ENCODE measurements at regions not wholly inside any gene's neighbourhood (a gene's known extent, or its start where the extent isn't known, plus 50 kb on each side); places are given as distances from the start of the nearest gene placed in this dataset.

DNA sequence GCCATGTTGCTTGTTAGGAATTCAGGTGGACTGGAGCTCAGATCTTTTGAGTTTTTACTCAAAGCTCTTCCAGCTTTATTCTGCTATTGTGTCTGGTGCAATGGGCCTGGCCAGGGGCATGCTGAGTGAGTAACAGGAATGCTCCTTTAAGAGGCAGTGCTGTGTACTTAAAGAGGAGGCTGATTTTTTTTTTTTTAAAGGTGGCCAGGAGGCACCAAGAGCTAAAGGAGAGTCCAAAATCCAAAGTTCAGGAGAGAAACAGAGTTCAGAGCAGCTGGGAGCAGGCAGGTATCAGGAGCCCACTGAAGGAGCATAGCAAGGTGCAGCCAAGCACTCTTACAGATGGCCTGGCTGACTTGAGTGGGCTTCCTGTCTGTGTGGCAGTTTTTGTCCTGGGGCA lies 178.7 kb downstream of the FMR1NB start:
- ATAC-seq (no peak), DNase-seq (no peak)
- Histone ChIP-seq H3K4me1 (no peaks in the 10 kb centered on the region), H3K36me3 (no peaks in the 10 kb centered on the region), H3K9me3 (no peaks in the 10 kb centered on the region), H3K27me3 (no peaks in the 10 kb centered on the region), H3K4me3 (no peak overlapping the region), H3K27ac (no peak overlapping the region)
- intact Hi-C loops (cut with DNase I) = no loop called here
- no peak for TF ChIP-seq POLR2A (IDR thresholded peaks at IDR 0.05)
- TF ChIP-seq, protein P1, sequence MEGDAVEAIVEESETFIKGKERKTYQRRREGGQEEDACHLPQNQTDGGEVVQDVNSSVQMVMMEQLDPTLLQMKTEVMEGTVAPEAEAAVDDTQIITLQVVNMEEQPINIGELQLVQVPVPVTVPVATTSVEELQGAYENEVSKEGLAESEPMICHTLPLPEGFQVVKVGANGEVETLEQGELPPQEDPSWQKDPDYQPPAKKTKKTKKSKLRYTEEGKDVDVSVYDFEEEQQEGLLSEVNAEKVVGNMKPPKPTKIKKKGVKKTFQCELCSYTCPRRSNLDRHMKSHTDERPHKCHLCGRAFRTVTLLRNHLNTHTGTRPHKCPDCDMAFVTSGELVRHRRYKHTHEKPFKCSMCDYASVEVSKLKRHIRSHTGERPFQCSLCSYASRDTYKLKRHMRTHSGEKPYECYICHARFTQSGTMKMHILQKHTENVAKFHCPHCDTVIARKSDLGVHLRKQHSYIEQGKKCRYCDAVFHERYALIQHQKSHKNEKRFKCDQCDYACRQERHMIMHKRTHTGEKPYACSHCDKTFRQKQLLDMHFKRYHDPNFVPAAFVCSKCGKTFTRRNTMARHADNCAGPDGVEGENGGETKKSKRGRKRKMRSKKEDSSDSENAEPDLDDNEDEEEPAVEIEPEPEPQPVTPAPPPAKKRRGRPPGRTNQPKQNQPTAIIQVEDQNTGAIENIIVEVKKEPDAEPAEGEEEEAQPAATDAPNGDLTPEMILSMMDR (IDR thresholded peaks at IDR 0.05) = no peak

DNA sequence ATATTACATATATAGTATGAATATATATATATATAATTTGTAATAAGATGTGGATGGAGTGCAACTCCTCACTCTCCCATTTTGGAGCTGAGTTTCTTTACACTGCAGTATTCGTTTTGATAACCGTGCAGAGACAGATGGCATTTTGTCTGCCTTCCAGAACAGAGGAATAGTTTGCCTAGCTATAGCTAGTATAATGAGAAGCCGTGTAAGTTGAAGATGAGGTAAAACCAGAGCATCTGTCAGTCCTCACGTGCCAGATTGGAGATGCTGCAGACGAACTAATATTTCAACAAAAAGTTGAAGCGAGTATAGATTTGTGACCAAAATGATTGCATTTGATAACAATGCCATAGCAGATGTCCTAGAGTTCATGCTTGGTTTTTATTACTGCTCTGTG lies 180.6 kb downstream of the FMR1NB start:
- intact Hi-C loops (cut with DNase I) = no loop called here
- DNase-seq = no peak
- Histone ChIP-seq H3K27ac (no peak overlapping the region), H3K9me3 (no peaks in the 10 kb centered on the region), H3K4me3 (no peak overlapping the region), H3K4me1 (no peaks in the 10 kb centered on the region), H3K36me3 (no peaks in the 10 kb centered on the region), H3K27me3 (no peaks in the 10 kb centered on the region)
- TF ChIP-seq POLR2A (IDR thresholded peaks at IDR 0.05) = no peak
- TF ChIP-seq, protein P1 (IDR thresholded peaks at IDR 0.05) = no peak
- ATAC-seq = no peak
- WGBS (ENCODE audit: insufficient coverage, low coverage, low lambda C conversion rate, missing lambda C conversion rate) = 41% methylated on average over 6 of the region's 6 CpGs

GRCh38 chrX:148185631-148186030 lies 204.5 kb downstream of the FMR1NB start:
- intact Hi-C loops (cut with DNase I) = no loop called here
- Histone ChIP-seq H3K4me3 (no peak overlapping the region), H3K27ac (no peak overlapping the region), H3K4me1 (no peaks in the 10 kb centered on the region), H3K9me3 (peaks cover 0 to 2% (median 0%) of the 10 kb centered on the region in 4 donors), H3K27me3 (no peaks in the 10 kb centered on the region), H3K36me3 (no peaks in the 10 kb centered on the region)
- no peak for ATAC-seq
- DNase-seq = no peak
- TF ChIP-seq, protein P1 (IDR thresholded peaks at IDR 0.05) = no peak
- TF ChIP-seq POLR2A (IDR thresholded peaks at IDR 0.05) = no peak

DNA sequence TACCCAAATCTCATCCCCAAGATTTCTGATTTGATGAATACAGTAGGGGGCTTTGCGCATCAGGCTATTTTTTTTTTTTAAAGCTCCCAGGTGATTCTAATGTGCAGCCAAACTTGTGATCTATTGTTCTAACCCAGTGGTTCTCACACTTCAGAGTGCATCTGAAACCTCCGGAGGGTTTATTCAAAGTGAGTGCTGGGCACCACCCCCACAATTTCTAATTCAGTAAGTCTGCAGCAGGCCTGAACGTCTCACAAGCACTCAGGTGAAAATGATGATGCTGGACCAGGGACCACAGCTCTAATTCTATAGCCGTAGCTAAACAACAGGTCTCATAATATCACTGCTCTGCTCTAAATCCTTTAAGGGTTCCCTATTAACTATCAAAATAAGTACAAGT lies 211.4 kb downstream of the FMR1NB start:
- Histone ChIP-seq H3K36me3 (no peaks in the 10 kb centered on the region), H3K27ac (no peak overlapping the region), H3K4me3 (no peak overlapping the region), H3K9me3 (no peaks in the 10 kb centered on the region), H3K27me3 (no peaks in the 10 kb centered on the region), H3K4me1 (no peaks in the 10 kb centered on the region)
- ATAC-seq (no peak), DNase-seq (no peak)
- TF ChIP-seq, protein P1 (IDR thresholded peaks at IDR 0.05) = no peak
- no peak for TF ChIP-seq POLR2A (IDR thresholded peaks at IDR 0.05)
- intact Hi-C loops (cut with DNase I) = no loop called here
- 46% methylated on average over 4 of the region's 4 CpGs for WGBS (ENCODE audit: insufficient coverage, low coverage, low lambda C conversion rate, missing lambda C conversion rate)

DNA sequence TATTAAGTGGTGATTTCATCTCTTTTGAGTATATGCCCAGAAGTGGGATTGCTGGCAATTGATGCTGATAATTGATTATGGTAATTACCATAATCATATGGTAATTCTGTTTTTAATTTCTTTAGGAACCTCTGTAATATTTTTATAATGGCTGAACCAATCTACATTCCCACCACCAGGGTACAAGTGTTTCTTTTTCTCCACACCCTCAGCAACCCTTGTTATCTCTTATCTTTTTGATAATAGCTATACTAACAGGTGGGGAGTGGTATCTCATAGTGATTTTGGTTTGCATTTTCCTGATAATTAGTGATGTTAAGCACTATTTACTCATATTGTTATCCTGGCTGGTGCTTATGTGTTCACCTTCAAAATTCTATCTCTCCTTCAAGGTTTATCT lies 212.6 kb downstream of the FMR1NB start:
- intact Hi-C loops (cut with DNase I) = no loop called here
- H3K36me3 ChIP-seq = no peaks in the 10 kb centered on the region
- no peak for DNase-seq
- no peaks in the 10 kb centered on the region for H3K9me3 ChIP-seq
- H3K4me1 ChIP-seq = no peaks in the 10 kb centered on the region
- no peaks in the 10 kb centered on the region for H3K27me3 ChIP-seq
- TF ChIP-seq, protein P1 (IDR thresholded peaks at IDR 0.05) = no peak
- no peak for TF ChIP-seq POLR2A (IDR thresholded peaks at IDR 0.05)
- H3K4me3 ChIP-seq = no peak overlapping the region
- ATAC-seq = no peak
- H3K27ac ChIP-seq = no peak overlapping the region
